Activated CD4-positive, alpha-beta memory T cell treated with anti-CD3 and anti-CD28 coated beads for 36 hours (primary cell): ENCODE measurements at regions not wholly inside any gene's neighbourhood (a gene's known extent, or its start where the extent isn't known, plus 50 kb on each side); places are given as distances from the start of the nearest gene placed in this dataset.

ENCODE experiments used
- CTCF ChIA-PET: fragments of 350-600 bp; sonication (Branson Sonifier 250); formaldehyde crosslinking; loops from one replicate; lab custom pipeline; 2021; ENCODE audit warnings: antibody characterized with exemption, inconsistent platforms; lab: Charles Lee
- POLR2A ChIA-PET: fragments of 350-600 bp; sonication (Branson Sonifier 250); formaldehyde crosslinking; loops from one replicate; lab custom pipeline; 2021; ENCODE audit warnings: antibody characterized with exemption; lab: Charles Lee
- DNase-seq: peaks from one replicate; pipeline ENCODE4 v3.0.0-alpha.2; 2020
- H3K27ac Mint-ChIP-seq: one replicate; pipeline ENCODE4 v1.8.0; 2021; ENCODE audit warnings: mixed read lengths
- H3K27me3 Mint-ChIP-seq: one replicate; pipeline ENCODE4 v1.8.0; 2021; ENCODE audit warnings: mixed read lengths
- H3K36me3 Mint-ChIP-seq: one replicate; pipeline ENCODE4 v1.8.0; 2021; ENCODE audit warnings: mixed read lengths
- H3K4me1 Mint-ChIP-seq: one replicate; pipeline ENCODE4 v1.8.0; 2021; ENCODE audit warnings: low read depth, mixed read lengths
- H3K4me3 Mint-ChIP-seq: one replicate; pipeline ENCODE4 v1.8.0; 2021; ENCODE audit warnings: mild to moderate bottlenecking, mixed read lengths
- H3K9me3 Mint-ChIP-seq: one replicate; pipeline ENCODE4 v1.8.0; 2021; ENCODE audit warnings: mixed read lengths
- intact Hi-C: fragments of 100-400 bp; cut with micrococcal nuclease; formaldehyde crosslinking; loops from one replicate; pipeline ENCODE4 v1.15.1; 2023

GRCh38 chr4:166400270-166400894, 527.3 kb downstream of the TLL1 start:
- no peak overlapping the region for H3K27ac Mint-ChIP-seq
- DNase-seq: no peak
- intact Hi-C loops: no loop called here
- POLR2A ChIA-PET: no interaction called here
- H3K36me3 Mint-ChIP-seq: no peaks in the 10 kb centered on the region
- no peaks in the 10 kb centered on the region for H3K4me1 Mint-ChIP-seq
- no peaks in the 10 kb centered on the region for H3K27me3 Mint-ChIP-seq
- CTCF ChIA-PET: no interaction called here
- no peak overlapping the region for H3K4me3 Mint-ChIP-seq
- H3K9me3 Mint-ChIP-seq: peaks cover 4% of the 10 kb centered on the region

- no peak overlapping the region for H3K27ac Mint-ChIP-seq
Measured at GRCh38 chr4:166413356-166413755, 540.3 kb downstream of the TLL1 start.

GRCh38 chr4:166414431-166414830, 541.4 kb downstream of the TLL1 start:
- POLR2A ChIA-PET: no interaction called here
- CTCF ChIA-PET: no interaction called here
- Mint-ChIP-seq H3K9me3 (peaks cover 21% of the 10 kb centered on the region), H3K36me3 (no peaks in the 10 kb centered on the region), H3K4me1 (no peaks in the 10 kb centered on the region), H3K27me3 (no peaks in the 10 kb centered on the region), H3K4me3 (no peak overlapping the region), H3K27ac (no peak overlapping the region)
- DNase-seq: no peak
- intact Hi-C loops: no loop called here

More at GRCh38 chr4:166413356-166413755, 540.3 kb downstream of the TLL1 start:
- no peak overlapping the region for H3K4me3 Mint-ChIP-seq
- H3K4me1 Mint-ChIP-seq: no peaks in the 10 kb centered on the region
- H3K9me3 Mint-ChIP-seq: peaks cover 16% of the 10 kb centered on the region
- H3K27me3 Mint-ChIP-seq: no peaks in the 10 kb centered on the region
- H3K36me3 Mint-ChIP-seq: no peaks in the 10 kb centered on the region
- ChIA-PET CTCF (no interaction called here), POLR2A (no interaction called here)
- DNase-seq: no peak
- intact Hi-C loops: no loop called here

GRCh38 chr4:166415749-166416148, 542.7 kb downstream of the TLL1 start:
- H3K27ac Mint-ChIP-seq: no peak overlapping the region
- H3K4me3 Mint-ChIP-seq: no peak overlapping the region
- H3K36me3 Mint-ChIP-seq: no peaks in the 10 kb centered on the region
- ChIA-PET CTCF (no interaction called here), POLR2A (no interaction called here)
- H3K9me3 Mint-ChIP-seq: peaks cover 24% of the 10 kb centered on the region
- intact Hi-C loops: no loop called here
- no peak for DNase-seq
- H3K27me3 Mint-ChIP-seq: no peaks in the 10 kb centered on the region
- no peaks in the 10 kb centered on the region for H3K4me1 Mint-ChIP-seq

- Mint-ChIP-seq H3K27ac (no peak overlapping the region), H3K4me3 (no peak overlapping the region), H3K9me3 (peaks cover 20% of the 10 kb centered on the region), H3K36me3 (no peaks in the 10 kb centered on the region), H3K27me3 (no peaks in the 10 kb centered on the region), H3K4me1 (no peaks in the 10 kb centered on the region)
- POLR2A ChIA-PET: no interaction called here
- CTCF ChIA-PET: no interaction called here
- intact Hi-C loops: no loop called here
- no peak for DNase-seq
Measured at GRCh38 chr4:166421556-166422156, 548.6 kb downstream of the TLL1 start.

- POLR2A ChIA-PET: no interaction called here
- peaks cover 17% of the 10 kb centered on the region for H3K9me3 Mint-ChIP-seq
- H3K36me3 Mint-ChIP-seq: no peaks in the 10 kb centered on the region
- CTCF ChIA-PET: no interaction called here
- no peak overlapping the region for H3K4me3 Mint-ChIP-seq
- H3K4me1 Mint-ChIP-seq: no peaks in the 10 kb centered on the region
- no peak for DNase-seq
- intact Hi-C loops: no loop called here
- H3K27ac Mint-ChIP-seq: no peak overlapping the region
- no peaks in the 10 kb centered on the region for H3K27me3 Mint-ChIP-seq
Measured at GRCh38 chr4:166422475-166422874, 549.4 kb downstream of the TLL1 start.

GRCh38 chr4:166426300-166426863, 553.3 kb downstream of the TLL1 start:
- intact Hi-C loops: no loop called here

GRCh38 chr4:166432125-166432524, 559.1 kb downstream of the TLL1 start:
- H3K27me3 Mint-ChIP-seq: no peaks in the 10 kb centered on the region
- no peak overlapping the region for H3K27ac Mint-ChIP-seq
- H3K36me3 Mint-ChIP-seq: no peaks in the 10 kb centered on the region
- intact Hi-C loops: no loop called here
- peaks cover 2% of the 10 kb centered on the region for H3K9me3 Mint-ChIP-seq
- POLR2A ChIA-PET: no interaction called here
- H3K4me1 Mint-ChIP-seq: no peaks in the 10 kb centered on the region
- CTCF ChIA-PET: no interaction called here
- DNase-seq: no peak
- no peak overlapping the region for H3K4me3 Mint-ChIP-seq

More at GRCh38 chr4:166426300-166426863, 553.3 kb downstream of the TLL1 start:
- Mint-ChIP-seq H3K9me3 (peaks cover 2% of the 10 kb centered on the region), H3K27ac (no peak overlapping the region), H3K36me3 (no peaks in the 10 kb centered on the region), H3K27me3 (no peaks in the 10 kb centered on the region), H3K4me1 (no peaks in the 10 kb centered on the region), H3K4me3 (no peak overlapping the region)
- no peak for DNase-seq
- POLR2A ChIA-PET: no interaction called here
- CTCF ChIA-PET: no interaction called here

GRCh38 chr4:166432842-166433241, 559.8 kb downstream of the TLL1 start:
- ChIA-PET CTCF (no interaction called here), POLR2A (no interaction called here)
- intact Hi-C loops: no loop called here
- Mint-ChIP-seq H3K4me3 (no peak overlapping the region), H3K9me3 (peaks cover 2% of the 10 kb centered on the region), H3K27ac (no peak overlapping the region), H3K27me3 (no peaks in the 10 kb centered on the region), H3K4me1 (no peaks in the 10 kb centered on the region), H3K36me3 (no peaks in the 10 kb centered on the region)
- DNase-seq: no peak

- H3K27ac Mint-ChIP-seq: no peak overlapping the region
- H3K36me3 Mint-ChIP-seq: no peaks in the 10 kb centered on the region
- no peak overlapping the region for H3K4me3 Mint-ChIP-seq
- no peaks in the 10 kb centered on the region for H3K27me3 Mint-ChIP-seq
- ChIA-PET CTCF (no interaction called here), POLR2A (no interaction called here)
- H3K4me1 Mint-ChIP-seq: no peaks in the 10 kb centered on the region
- DNase-seq: no peak
- no peaks in the 10 kb centered on the region for H3K9me3 Mint-ChIP-seq
- intact Hi-C loops: no loop called here
Measured at GRCh38 chr4:166435449-166435848, 562.4 kb downstream of the TLL1 start.

- peaks cover 20% of the 10 kb centered on the region for H3K9me3 Mint-ChIP-seq
- no peaks in the 10 kb centered on the region for H3K27me3 Mint-ChIP-seq
- DNase-seq: no peak
- no peak overlapping the region for H3K27ac Mint-ChIP-seq
- no peaks in the 10 kb centered on the region for H3K4me1 Mint-ChIP-seq
- ChIA-PET CTCF (no interaction called here), POLR2A (no interaction called here)
- no peaks in the 10 kb centered on the region for H3K36me3 Mint-ChIP-seq
- intact Hi-C loops: no loop called here
- no peak overlapping the region for H3K4me3 Mint-ChIP-seq
Measured at GRCh38 chr4:166458756-166459155, 585.7 kb downstream of the TLL1 start.

GRCh38 chr4:166459621-166460020, 586.6 kb downstream of the TLL1 start:
- ChIA-PET CTCF (no interaction called here), POLR2A (no interaction called here)
- intact Hi-C loops: no loop called here
- no peak overlapping the region for H3K27ac Mint-ChIP-seq
- H3K27me3 Mint-ChIP-seq: no peaks in the 10 kb centered on the region
- no peak overlapping the region for H3K4me3 Mint-ChIP-seq
- no peaks in the 10 kb centered on the region for H3K36me3 Mint-ChIP-seq
- DNase-seq: no peak
- H3K4me1 Mint-ChIP-seq: no peaks in the 10 kb centered on the region
- H3K9me3 Mint-ChIP-seq: peaks cover 16% of the 10 kb centered on the region
